Cardiac muscle cell (in vitro differentiated cells and primary cell): ENCODE measurements at regions not wholly inside any gene's neighbourhood (a gene's known extent, or its start where the extent isn't known, plus 50 kb on each side); places are given as distances from the start of the nearest gene placed in this dataset.

ENCODE experiments used
- DNase-seq, 2 donors: peaks; one replicate each; pipeline versions ENCODE4 v3.0.0 to v3.0.0-alpha.2; 2010 to 2017; ENCODE audit warnings: low read depth in 1 of 2, low spot score in 1 of 2
- H3K27ac ChIP-seq: fragments of 200-600 bp; sonication (generic); 2 replicates; pipeline ENCODE4 v1.5.1; 2016
- H3K27me3 ChIP-seq: fragments of 200-600 bp; sonication (generic); 2 replicates; pipeline ENCODE4 v1.6.0; 2016; ENCODE audit warnings: control low read depth
- H3K36me3 ChIP-seq: fragments of 200-600 bp; sonication (generic); 2 replicates; pipeline ENCODE4 v1.5.1; 2016; ENCODE audit warnings: control low read depth
- H3K4me1 ChIP-seq: fragments of 200-600 bp; sonication (generic); 2 replicates; pipeline ENCODE4 v1.8.1; 2017; ENCODE audit warnings: low read depth, mild to moderate bottlenecking, mixed run types
- H3K4me3 ChIP-seq: fragments of 200-600 bp; sonication (generic); 2 replicates; pipeline ENCODE4 v1.5.1; 2016; ENCODE audit warnings: mild to moderate bottlenecking
- H3K9me3 ChIP-seq: fragments of 200-600 bp; sonication (generic); 2 replicates; pipeline ENCODE4 v1.5.1; 2017; ENCODE audit warnings: low read depth, mild to moderate bottlenecking, control low read depth
- TF ChIP-seq, protein P1 (sequence below): IDR thresholded peaks from 2 replicates; pipeline ENCODE4 v1.5.1; 2012; ENCODE audit warnings: low read depth, mild to moderate bottlenecking, low read length

- no peak overlapping the region for H3K4me3 ChIP-seq
- TF ChIP-seq, protein P1, sequence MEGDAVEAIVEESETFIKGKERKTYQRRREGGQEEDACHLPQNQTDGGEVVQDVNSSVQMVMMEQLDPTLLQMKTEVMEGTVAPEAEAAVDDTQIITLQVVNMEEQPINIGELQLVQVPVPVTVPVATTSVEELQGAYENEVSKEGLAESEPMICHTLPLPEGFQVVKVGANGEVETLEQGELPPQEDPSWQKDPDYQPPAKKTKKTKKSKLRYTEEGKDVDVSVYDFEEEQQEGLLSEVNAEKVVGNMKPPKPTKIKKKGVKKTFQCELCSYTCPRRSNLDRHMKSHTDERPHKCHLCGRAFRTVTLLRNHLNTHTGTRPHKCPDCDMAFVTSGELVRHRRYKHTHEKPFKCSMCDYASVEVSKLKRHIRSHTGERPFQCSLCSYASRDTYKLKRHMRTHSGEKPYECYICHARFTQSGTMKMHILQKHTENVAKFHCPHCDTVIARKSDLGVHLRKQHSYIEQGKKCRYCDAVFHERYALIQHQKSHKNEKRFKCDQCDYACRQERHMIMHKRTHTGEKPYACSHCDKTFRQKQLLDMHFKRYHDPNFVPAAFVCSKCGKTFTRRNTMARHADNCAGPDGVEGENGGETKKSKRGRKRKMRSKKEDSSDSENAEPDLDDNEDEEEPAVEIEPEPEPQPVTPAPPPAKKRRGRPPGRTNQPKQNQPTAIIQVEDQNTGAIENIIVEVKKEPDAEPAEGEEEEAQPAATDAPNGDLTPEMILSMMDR = no peak
- H3K36me3 ChIP-seq = no peaks in the 10 kb centered on the region
- no peaks in the 10 kb centered on the region for H3K9me3 ChIP-seq
- H3K27ac ChIP-seq = no peak overlapping the region
- H3K4me1 ChIP-seq = peaks cover 21% of the 10 kb centered on the region
- no peak for DNase-seq
- no peaks in the 10 kb centered on the region for H3K27me3 ChIP-seq
Measured at GRCh38 chr17:77604301-77604972, 354.1 kb upstream of the TNRC6C start.

DNA sequence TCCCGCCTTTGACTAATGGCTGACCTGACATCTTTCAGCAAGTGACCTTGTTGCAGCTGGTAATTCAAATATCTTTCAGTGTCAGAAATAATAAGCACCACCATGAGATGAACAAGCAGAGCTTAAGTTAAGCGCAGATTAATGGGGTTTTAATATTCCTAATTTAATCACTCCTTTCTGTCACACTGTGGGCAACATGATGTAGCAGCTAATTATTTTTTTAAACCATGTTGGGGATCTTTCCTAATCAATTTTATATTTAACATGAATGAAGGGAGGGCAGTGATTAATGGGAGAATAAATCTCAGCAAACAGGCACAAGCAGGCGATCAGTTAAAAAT is 353.6 kb upstream of the TNRC6C start:
- Histone ChIP-seq H3K36me3 (no peaks in the 10 kb centered on the region), H3K9me3 (no peaks in the 10 kb centered on the region), H3K27ac (no peak overlapping the region), H3K4me3 (no peak overlapping the region), H3K27me3 (no peaks in the 10 kb centered on the region), H3K4me1 (peaks cover 21% of the 10 kb centered on the region)
- TF ChIP-seq, protein P1 = no peak
- no peak for DNase-seq

- H3K36me3 ChIP-seq = no peaks in the 10 kb centered on the region
- H3K4me1 ChIP-seq = peaks cover 21% of the 10 kb centered on the region
- TF ChIP-seq, protein P1 = no peak
- no peak overlapping the region for H3K27ac ChIP-seq
- DNase-seq = no peak
- H3K9me3 ChIP-seq = no peaks in the 10 kb centered on the region
- no peaks in the 10 kb centered on the region for H3K27me3 ChIP-seq
- no peak overlapping the region for H3K4me3 ChIP-seq
Measured at GRCh38 chr17:77606146-77606864, 352.2 kb upstream of the TNRC6C start.

DNA sequence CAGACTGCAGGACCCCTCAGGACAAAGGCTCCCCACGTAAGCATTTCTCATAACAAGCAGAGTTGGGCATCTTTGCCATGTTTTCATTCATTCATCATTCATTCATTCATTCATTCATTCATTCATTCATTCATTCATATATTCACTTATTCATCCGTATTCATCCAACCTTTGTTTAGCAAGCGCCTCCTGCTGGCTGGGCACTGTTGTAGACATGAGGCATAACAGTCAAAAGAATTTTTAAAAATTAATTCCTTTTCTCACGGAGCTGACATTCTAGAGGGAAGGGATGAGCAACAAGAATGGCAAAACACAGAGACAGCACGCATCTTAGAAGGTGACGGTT is 351.7 kb upstream of the TNRC6C start:
- Histone ChIP-seq H3K4me3 (no peak overlapping the region), H3K27ac (no peak overlapping the region), H3K36me3 (no peaks in the 10 kb centered on the region), H3K4me1 (peaks cover 19% of the 10 kb centered on the region), H3K27me3 (no peaks in the 10 kb centered on the region), H3K9me3 (no peaks in the 10 kb centered on the region)
- TF ChIP-seq, protein P1 = no peak
- DNase-seq = no peak

DNA sequence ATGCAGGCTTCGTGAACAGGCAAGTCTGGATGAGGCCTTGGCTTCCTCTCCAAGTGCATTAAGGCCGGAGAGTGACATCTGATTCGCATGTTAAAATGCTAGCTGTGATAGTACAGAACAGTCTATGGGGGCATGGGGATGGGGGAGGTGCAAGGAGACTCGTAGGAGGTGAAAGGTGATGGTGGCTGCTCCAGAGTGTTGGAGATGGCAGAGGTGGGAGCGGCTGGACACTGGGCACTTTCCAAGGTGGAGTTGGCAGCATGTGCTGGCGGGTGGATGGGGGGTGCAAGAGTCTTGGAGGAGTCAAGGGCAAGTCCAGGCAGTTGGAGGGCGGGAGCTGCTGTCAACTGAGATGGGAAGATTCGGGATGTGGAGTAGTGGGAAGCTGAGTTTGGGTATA is 350.9 kb upstream of the TNRC6C start:
- H3K4me1 ChIP-seq = peaks cover 12% of the 10 kb centered on the region
- H3K4me3 ChIP-seq = no peak overlapping the region
- H3K36me3 ChIP-seq = no peaks in the 10 kb centered on the region
- TF ChIP-seq, protein P1 = no peak
- H3K27me3 ChIP-seq = no peaks in the 10 kb centered on the region
- no peak for DNase-seq
- no peaks in the 10 kb centered on the region for H3K9me3 ChIP-seq
- H3K27ac ChIP-seq = no peak overlapping the region
